GM12872 (cell line): ENCODE measurements at regions not wholly inside any gene's neighbourhood (a gene's known extent, or its start where the extent isn't known, plus 50 kb on each side); places are given as distances from the start of the nearest gene placed in this dataset.

Source experiments
- CTCF ChIP-seq: IDR thresholded peaks from 3 replicates; pipeline ENCODE4 v1.5.1; 2011; ENCODE audit warnings: low read depth, mild to moderate bottlenecking, low read length, moderate library complexity; ENCODE audit not compliant: insufficient read depth

- no peak for TF ChIP-seq CTCF
Observed at GRCh38 chr5:97832645-97833296, 649.7 kb upstream of the RIOK2 start.

- TF ChIP-seq CTCF: no peak
Observed at GRCh38 chr5:97834561-97834960, 651.5 kb upstream of the RIOK2 start.

GRCh38 chr5:97835112-97835511 is 652.1 kb upstream of the RIOK2 start:
- TF ChIP-seq CTCF: no peak

GRCh38 chr5:97836816-97837215 is 653.8 kb upstream of the RIOK2 start:
- no peak for TF ChIP-seq CTCF

GRCh38 chr5:97838214-97838613 is 655.2 kb upstream of the RIOK2 start:
- no peak for TF ChIP-seq CTCF

GRCh38 chr5:97839341-97840086 is 656.5 kb upstream of the RIOK2 start:
- no peak for TF ChIP-seq CTCF

- no peak for TF ChIP-seq CTCF
Observed at GRCh38 chr5:97840643-97841042, 657.6 kb upstream of the RIOK2 start.
